ENCODE measurements at regions not wholly inside any gene's neighbourhood (a gene's known extent, or its start where the extent isn't known, plus 50 kb on each side); places are given as distances from the start of the nearest gene placed in this dataset.

GRCh38 chr11:104523611-104524010, 359.7 kb upstream of the PDGFD start:
- H3K4me3 ChIP-seq (ENCODE audit: low read depth, low read length): no peak overlapping the region
- no peak for TF ChIP-seq CTCF (IDR thresholded peaks at IDR 0.05; ENCODE audit: low read depth, low read length)
- no peak for TF ChIP-seq POLR2A (IDR thresholded peaks at IDR 0.05; ENCODE audit: extremely low read depth, insufficient read length)
- no peak for TF ChIP-seq MYC (IDR thresholded peaks at IDR 0.05; ENCODE audit: low read depth, low read length)
- TF ChIP-seq MAX (IDR thresholded peaks at IDR 0.05; ENCODE audit: low read depth, low read length): no peak
- DNase-seq (ENCODE audit: low read depth): no peak

GRCh38 chr11:104522650-104523049, 358.7 kb upstream of the PDGFD start:
- TF ChIP-seq MAX (IDR thresholded peaks at IDR 0.05; ENCODE audit: low read depth, low read length): no peak
- no peak for TF ChIP-seq CTCF (IDR thresholded peaks at IDR 0.05; ENCODE audit: low read depth, low read length)
- TF ChIP-seq POLR2A (IDR thresholded peaks at IDR 0.05; ENCODE audit: extremely low read depth, insufficient read length): no peak
- TF ChIP-seq MYC (IDR thresholded peaks at IDR 0.05; ENCODE audit: low read depth, low read length): no peak
- no peak overlapping the region for H3K4me3 ChIP-seq (ENCODE audit: low read depth, low read length)
- no peak for DNase-seq (ENCODE audit: low read depth)

- DNase-seq (ENCODE audit: low read depth): no peak
- TF ChIP-seq POLR2A (IDR thresholded peaks at IDR 0.05; ENCODE audit: extremely low read depth, insufficient read length): no peak
- no peak for TF ChIP-seq CTCF (IDR thresholded peaks at IDR 0.05; ENCODE audit: low read depth, low read length)
- TF ChIP-seq MAX (IDR thresholded peaks at IDR 0.05; ENCODE audit: low read depth, low read length): no peak
- no peak for TF ChIP-seq MYC (IDR thresholded peaks at IDR 0.05; ENCODE audit: low read depth, low read length)
- no peak overlapping the region for H3K4me3 ChIP-seq (ENCODE audit: low read depth, low read length)
Measured at GRCh38 chr11:104522123-104522522, 358.2 kb upstream of the PDGFD start.

- H3K4me3 ChIP-seq (ENCODE audit: low read depth, low read length): no peak overlapping the region
- DNase-seq (ENCODE audit: low read depth): no peak
- TF ChIP-seq MAX (IDR thresholded peaks at IDR 0.05; ENCODE audit: low read depth, low read length): no peak
- TF ChIP-seq CTCF (IDR thresholded peaks at IDR 0.05; ENCODE audit: low read depth, low read length): no peak
- TF ChIP-seq POLR2A (IDR thresholded peaks at IDR 0.05; ENCODE audit: extremely low read depth, insufficient read length): no peak
- TF ChIP-seq MYC (IDR thresholded peaks at IDR 0.05; ENCODE audit: low read depth, low read length): no peak
Measured at GRCh38 chr11:104510169-104510568, 346.2 kb upstream of the PDGFD start.

- TF ChIP-seq CTCF (IDR thresholded peaks at IDR 0.05; ENCODE audit: low read depth, low read length) (no peak), MAX (IDR thresholded peaks at IDR 0.05; ENCODE audit: low read depth, low read length) (no peak), POLR2A (IDR thresholded peaks at IDR 0.05; ENCODE audit: extremely low read depth, insufficient read length) (no peak), MYC (IDR thresholded peaks at IDR 0.05; ENCODE audit: low read depth, low read length) (no peak)
- no peak for DNase-seq (ENCODE audit: low read depth)
- no peak overlapping the region for H3K4me3 ChIP-seq (ENCODE audit: low read depth, low read length)
Measured at GRCh38 chr11:104490182-104490581, 326.2 kb upstream of the PDGFD start.

- DNase-seq (ENCODE audit: low read depth): no peak
- TF ChIP-seq POLR2A (IDR thresholded peaks at IDR 0.05; ENCODE audit: extremely low read depth, insufficient read length): no peak
- no peak for TF ChIP-seq MAX (IDR thresholded peaks at IDR 0.05; ENCODE audit: low read depth, low read length)
- TF ChIP-seq MYC (IDR thresholded peaks at IDR 0.05; ENCODE audit: low read depth, low read length): no peak
- TF ChIP-seq CTCF (IDR thresholded peaks at IDR 0.05; ENCODE audit: low read depth, low read length): no peak
Measured at GRCh38 chr11:104488561-104488960, 324.6 kb upstream of the PDGFD start.

More at GRCh38 chr11:104488561-104488960, 324.6 kb upstream of the PDGFD start:
- H3K4me3 ChIP-seq (ENCODE audit: low read depth, low read length): no peak overlapping the region
